ENCODE measurements at regions not wholly inside any gene's neighbourhood (a gene's known extent, or its start where the extent isn't known, plus 50 kb on each side); places are given as distances from the start of the nearest gene placed in this dataset.

- TF ChIP-seq CTCF (IDR thresholded peaks at IDR 0.05): no peak
- no peak for TF ChIP-seq POLR2AphosphoS5 (IDR thresholded peaks at IDR 0.05; ENCODE audit: insufficient read depth in 1 of 2, low read depth in 1 of 2)
- TF ChIP-seq POLR2A (IDR thresholded peaks at IDR 0.05): no peak
Observed at GRCh38 chr10:83527934-83528333, 611.4 kb upstream of the GHITM start.

All from vagina (tissue), 2 donors.